T-cell (primary cell): ENCODE measurements at regions not wholly inside any gene's neighbourhood (a gene's known extent, or its start where the extent isn't known, plus 50 kb on each side); places are given as distances from the start of the nearest gene placed in this dataset.

Experiments used
- ATAC-seq, 4 experiments: fragments of 200-7000 bp in 3 of 4; fragments of 150-1000 bp in 1 of 4; cut with Tn5 transposase; replicated peaks in 1 of 4; 1 replicate in 3 of 4; 2 replicates in 1 of 4; pipeline ENCODE4 v1.10.0; 2021; ENCODE audit warnings: moderate library complexity in 3 of 4, mild to moderate bottlenecking in 2 of 4, moderate number of reproducible peaks in 1 of 4
- CTCF ChIA-PET, 2 donors: fragments of 300-600 bp; sonication (Branson Sonifier 250); formaldehyde crosslinking; loops; one replicate each; lab custom pipeline; 2022; ENCODE audit warnings: antibody characterized with exemption in 2 of 2; lab: Charles Lee
- POLR2A ChIA-PET, 2 donors: fragments of 300-600 bp; sonication (Branson Sonifier 250); formaldehyde crosslinking; loops; one replicate each; lab custom pipeline; 2022; ENCODE audit warnings: antibody characterized with exemption in 2 of 2; lab: Charles Lee
- DNase-seq, 35 experiments: peaks; one replicate each; pipeline versions ENCODE4 v3.0.0 to v3.0.0-alpha.2; 2013 to 2023
- H3K27ac ChIP-seq: one replicate; pipeline ENCODE4 v1.5.1; 2013; ENCODE audit warnings: low read length
- H3K27me3 ChIP-seq, 2 experiments: replicated peaks in 1 of 2; 1 replicate in 1 of 2; 2 replicates in 1 of 2; pipeline versions ENCODE4 v1.6.1 to v1.7.0; 2013; ENCODE audit warnings: low read length in 1 of 2, mixed read lengths in 1 of 2; ENCODE audit not compliant: control insufficient read depth in 2 of 2, insufficient read depth in 2 of 2; ENCODE audit errors: extremely low read depth in 1 of 2
- H3K36me3 ChIP-seq, 2 donors: 1 replicate in 1 of 2; 2 replicates in 1 of 2; pipeline versions ENCODE4 v1.6.1 to v1.7.0; 2013; ENCODE audit warnings: low read length in 1 of 2; ENCODE audit not compliant: control insufficient read depth in 2 of 2, insufficient read depth in 1 of 2; ENCODE audit errors: extremely low read depth in 1 of 2
- H3K4me1 ChIP-seq, 2 experiments: 1 replicate in 1 of 2; 2 replicates in 1 of 2; pipeline versions ENCODE4 v1.6.1 to v1.7.0; 2013; ENCODE audit warnings: low read length in 2 of 2, mixed read lengths in 1 of 2; ENCODE audit not compliant: insufficient read depth in 2 of 2, control insufficient read depth in 1 of 2; ENCODE audit errors: extremely low read depth in 1 of 2
- H3K4me3 ChIP-seq, 2 donors: 1 replicate in 1 of 2; 2 replicates in 1 of 2; pipeline versions ENCODE4 v1.5.1 to v1.7.0; 2013; ENCODE audit warnings: mild to moderate bottlenecking in 2 of 2, low read length in 1 of 2, moderate library complexity in 1 of 2; ENCODE audit not compliant: control insufficient read depth in 1 of 2; ENCODE audit errors: extremely low read depth in 1 of 2
- H3K9me3 ChIP-seq: 2 replicates; pipeline ENCODE4 v1.7.0; 2013
- H3K27ac Mint-ChIP-seq, 2 donors: one replicate each; pipeline ENCODE4 v1.8.0; 2020 to 2021; ENCODE audit warnings: mild to moderate bottlenecking in 2 of 2, mixed read lengths in 2 of 2
- H3K27me3 Mint-ChIP-seq, 2 donors: one replicate each; pipeline ENCODE4 v1.8.0; 2021 to 2022; ENCODE audit warnings: mixed read lengths in 2 of 2
- H3K36me3 Mint-ChIP-seq: one replicate; pipeline ENCODE4 v1.8.0; 2021; ENCODE audit warnings: mixed read lengths
- H3K4me1 Mint-ChIP-seq, 3 donors: one replicate each; pipeline ENCODE4 v1.8.0; 2020 to 2022; ENCODE audit warnings: mixed read lengths in 3 of 3, mild to moderate bottlenecking in 1 of 3
- H3K4me3 Mint-ChIP-seq, 3 donors: one replicate each; pipeline ENCODE4 v1.8.0; 2020 to 2022; ENCODE audit warnings: mild to moderate bottlenecking in 3 of 3, mixed read lengths in 3 of 3, moderate library complexity in 3 of 3
- H3K9me3 Mint-ChIP-seq, 3 donors: one replicate each; pipeline ENCODE4 v1.8.0; 2020 to 2022; ENCODE audit warnings: mixed read lengths in 3 of 3
- WGBS: methylation state at CpG from one replicate; pipeline ENCODE4 v1.1.5; 2013; ENCODE audit warnings: missing lambda C conversion rate; ENCODE audit not compliant: insufficient coverage; 5-methylcytosine and 5-hydroxymethylcytosine counted together

GRCh38 chr17:51381262-51381661 is 120.9 kb downstream of the UTP18 start:
- no peak overlapping the region for H3K27ac Mint-ChIP-seq
- peaks cover 0 to 11% of the 10 kb centered on the region in 2 experiments for H3K27me3 ChIP-seq
- H3K4me3 ChIP-seq: no peak overlapping the region
- H3K9me3 Mint-ChIP-seq: no peaks in the 10 kb centered on the region
- POLR2A ChIA-PET: no interaction called here
- H3K9me3 ChIP-seq: no peaks in the 10 kb centered on the region
- H3K4me1 ChIP-seq: no peaks in the 10 kb centered on the region
- H3K4me1 Mint-ChIP-seq: peaks cover 0 to 6% (median 4%) of the 10 kb centered on the region in 3 donors
- no peaks in the 10 kb centered on the region for H3K36me3 ChIP-seq
- no peak for ATAC-seq
- H3K27ac ChIP-seq: no peak overlapping the region
- no peaks in the 10 kb centered on the region for H3K27me3 Mint-ChIP-seq
- H3K4me3 Mint-ChIP-seq: no peak overlapping the region
- CTCF ChIA-PET: interaction anchor here in 1 of 2 donors (1.6 kb wide), 1 partner anchor 81 kb away, joined by 3 read pairs; no protein-coding TSS in a partner anchor
- WGBS: no CpG with 5 or more reads among the region's 1 CpG
- no peak for DNase-seq
- H3K36me3 Mint-ChIP-seq: no peaks in the 10 kb centered on the region

GRCh38 chr17:51385208-51385607 is 124.9 kb downstream of the UTP18 start:
- ATAC-seq (no peak), DNase-seq (no peak)
- 81% methylated on average over 20 of the region's 20 CpGs for WGBS
- Mint-ChIP-seq H3K27ac (no peak overlapping the region), H3K36me3 (no peaks in the 10 kb centered on the region), H3K4me1 (peaks cover 0 to 10% (median 0%) of the 10 kb centered on the region in 3 donors), H3K9me3 (no peaks in the 10 kb centered on the region), H3K4me3 (no peak overlapping the region), H3K27me3 (peaks cover 0 to 3% of the 10 kb centered on the region in 2 donors)
- ChIA-PET CTCF (no interaction called here), POLR2A (no interaction called here)
- Histone ChIP-seq H3K27me3 (peaks cover 0 to 8% of the 10 kb centered on the region in 2 experiments), H3K4me3 (no peak overlapping the region), H3K36me3 (no peaks in the 10 kb centered on the region), H3K4me1 (no peaks in the 10 kb centered on the region), H3K9me3 (no peaks in the 10 kb centered on the region), H3K27ac (no peak overlapping the region)

DNA sequence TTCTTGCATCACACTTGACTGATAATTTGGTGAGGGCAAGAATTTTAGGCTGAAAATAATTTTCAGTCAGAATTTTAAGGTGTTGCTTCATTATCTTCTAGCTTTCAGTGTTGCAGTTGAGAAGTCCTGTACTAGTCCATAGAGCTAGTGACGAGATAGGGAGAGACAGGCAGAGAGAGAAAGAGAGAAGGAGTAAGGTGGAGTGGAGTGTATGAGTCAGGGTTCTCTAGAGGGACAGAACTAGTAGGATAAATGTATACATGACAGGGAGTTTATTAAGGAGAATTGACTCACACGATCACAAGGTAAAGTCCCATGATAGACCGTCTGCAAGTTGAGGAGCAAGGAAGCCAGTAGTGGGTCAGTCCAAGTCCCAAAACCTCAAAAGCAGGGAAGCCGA is 127.2 kb downstream of the UTP18 start:
- Histone ChIP-seq H3K36me3 (no peaks in the 10 kb centered on the region), H3K4me1 (no peaks in the 10 kb centered on the region), H3K4me3 (no peak overlapping the region), H3K27ac (no peak overlapping the region), H3K27me3 (peaks cover 0 to 8% of the 10 kb centered on the region in 2 experiments), H3K9me3 (no peaks in the 10 kb centered on the region)
- CTCF ChIA-PET: no interaction called here
- Mint-ChIP-seq H3K9me3 (no peaks in the 10 kb centered on the region), H3K4me3 (no peak overlapping the region), H3K27ac (no peak overlapping the region), H3K4me1 (peaks cover 0 to 10% (median 0%) of the 10 kb centered on the region in 3 donors), H3K36me3 (no peaks in the 10 kb centered on the region), H3K27me3 (peaks cover 0 to 5% of the 10 kb centered on the region in 2 donors)
- no peak for ATAC-seq
- POLR2A ChIA-PET: no interaction called here
- no peak for DNase-seq
- WGBS: 80% methylated on average over 4 of the region's 4 CpGs

- peaks cover 0 to 10% (median 0%) of the 10 kb centered on the region in 3 donors for H3K4me1 Mint-ChIP-seq
- ATAC-seq: no peak
- H3K9me3 Mint-ChIP-seq: no peaks in the 10 kb centered on the region
- Histone ChIP-seq H3K4me1 (no peaks in the 10 kb centered on the region), H3K27ac (no peak overlapping the region), H3K4me3 (no peak overlapping the region), H3K27me3 (peaks cover 0 to 8% of the 10 kb centered on the region in 2 experiments), H3K9me3 (no peaks in the 10 kb centered on the region), H3K36me3 (no peaks in the 10 kb centered on the region)
- no CpG with 5 or more reads among the region's 2 CpGs for WGBS
- no peaks in the 10 kb centered on the region for H3K36me3 Mint-ChIP-seq
- H3K27me3 Mint-ChIP-seq: peaks cover 0 to 5% of the 10 kb centered on the region in 2 donors
- H3K27ac Mint-ChIP-seq: no peak overlapping the region
- no peak overlapping the region for H3K4me3 Mint-ChIP-seq
- no peak for DNase-seq
- ChIA-PET CTCF (no interaction called here), POLR2A (no interaction called here)
These were observed 127.6 kb downstream of the UTP18 start for GRCh38 chr17:51387986-51388385.

DNA sequence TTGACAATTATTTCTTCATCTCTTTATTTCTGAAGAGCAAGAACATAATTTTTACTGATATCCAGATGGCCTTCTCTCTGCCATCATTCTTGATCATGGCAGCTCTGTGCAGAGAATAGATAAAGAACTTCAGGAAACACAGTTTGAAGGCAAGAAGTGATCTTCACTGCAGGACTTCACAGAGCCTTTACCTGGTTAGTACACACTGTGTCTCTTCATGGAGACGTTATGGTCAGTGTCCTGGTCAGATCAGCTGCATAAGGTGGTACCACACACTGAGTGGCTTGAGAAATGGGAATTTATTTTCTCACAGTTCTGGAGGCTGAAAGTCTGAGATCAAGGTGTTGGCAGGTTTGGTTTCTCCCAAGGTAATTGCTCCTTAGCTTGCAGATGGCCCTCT is 129.5 kb downstream of the UTP18 start:
- Histone ChIP-seq H3K4me3 (no peak overlapping the region), H3K9me3 (no peaks in the 10 kb centered on the region), H3K27me3 (peaks cover 0 to 5% of the 10 kb centered on the region in 2 experiments), H3K27ac (no peak overlapping the region), H3K36me3 (no peaks in the 10 kb centered on the region), H3K4me1 (no peaks in the 10 kb centered on the region)
- Mint-ChIP-seq H3K9me3 (no peaks in the 10 kb centered on the region), H3K36me3 (no peaks in the 10 kb centered on the region), H3K4me3 (no peak overlapping the region), H3K27me3 (peaks cover 0 to 5% of the 10 kb centered on the region in 2 donors), H3K27ac (no peak overlapping the region), H3K4me1 (peaks cover 0 to 10% (median 0%) of the 10 kb centered on the region in 3 donors)
- 80% methylated on average over 1 of the region's 1 CpG for WGBS
- ChIA-PET CTCF (no interaction called here), POLR2A (no interaction called here)
- ATAC-seq: no peak
- DNase-seq: no peak

- H3K36me3 Mint-ChIP-seq: no peaks in the 10 kb centered on the region
- H3K36me3 ChIP-seq: no peaks in the 10 kb centered on the region
- DNase-seq (no peak), ATAC-seq (no peak)
- ChIA-PET POLR2A (no interaction called here), CTCF (no interaction called here)
- H3K4me3 ChIP-seq: no peak overlapping the region
- H3K27ac ChIP-seq: no peak overlapping the region
- no peaks in the 10 kb centered on the region for H3K9me3 Mint-ChIP-seq
- no peaks in the 10 kb centered on the region for H3K27me3 ChIP-seq
- peaks cover 0 to 5% of the 10 kb centered on the region in 2 donors for H3K27me3 Mint-ChIP-seq
- H3K27ac Mint-ChIP-seq: no peak overlapping the region
- no peaks in the 10 kb centered on the region for H3K9me3 ChIP-seq
- no peak overlapping the region for H3K4me3 Mint-ChIP-seq
- H3K4me1 ChIP-seq: no peaks in the 10 kb centered on the region
- peaks cover 0 to 8% (median 0%) of the 10 kb centered on the region in 3 donors for H3K4me1 Mint-ChIP-seq
- WGBS: 49% methylated on average over 8 of the region's 8 CpGs
These were observed 131.8 kb downstream of the UTP18 start for GRCh38 chr17:51391982-51392654.
